H1 (cell line): ENCODE measurements at regions not wholly inside any gene's neighbourhood (a gene's known extent, or its start where the extent isn't known, plus 50 kb on each side); places are given as distances from the start of the nearest gene placed in this dataset.

Source experiments
- CTCF ChIA-PET: fragments of 300-600 bp; sonication (Branson Sonifier 250); formaldehyde crosslinking; loops from one replicate; lab custom pipeline; 2021; ENCODE audit not compliant: partially characterized antibody; lab: Charles Lee
- POLR2A ChIA-PET: fragments of 300-600 bp; sonication (Branson Sonifier 250); formaldehyde crosslinking; loops from one replicate; lab custom pipeline; 2021; ENCODE audit warnings: inconsistent platforms; ENCODE audit not compliant: partially characterized antibody; lab: Charles Lee
- DNase-seq, 2 experiments: peaks; one replicate each; pipeline versions ENCODE4 v3.0.0 to v3.0.0-alpha.2; 2010 to 2022; ENCODE audit warnings: low spot score in 2 of 2, low read depth in 1 of 2, mixed read lengths in 1 of 2
- FAIRE-seq: peaks from 2 replicates; lab custom pipeline; 2011; peaks lifted over from hg19 to GRCh38; lab: Jason Lieb, UNC
- H2AFZ ChIP-seq: 2 replicates; pipeline ENCODE4 v1.8.1; 2012; ENCODE audit warnings: low read length, inconsistent platforms
- H2AK5ac ChIP-seq: 2 replicates; pipeline ENCODE4 v1.6.1; 2013; ENCODE audit warnings: low read depth, low read length
- H2BK120ac ChIP-seq: replicated peaks from 2 replicates; pipeline ENCODE3; 2013; ENCODE audit warnings: low read depth, low read length, inconsistent platforms
- H2BK12ac ChIP-seq: 2 replicates; pipeline ENCODE4 v1.6.1; 2013; ENCODE audit warnings: low read depth, low read length
- H2BK15ac ChIP-seq: 2 replicates; pipeline ENCODE4 v1.6.1; 2013; ENCODE audit warnings: low read length
- H2BK20ac ChIP-seq: 2 replicates; pipeline ENCODE4 v1.6.1; 2013; ENCODE audit warnings: low read length
- H2BK5ac ChIP-seq: 2 replicates; pipeline ENCODE4 v1.6.1; 2013; ENCODE audit warnings: low read depth, low read length
- H3K14ac ChIP-seq: 2 replicates; pipeline ENCODE4 v1.6.1; 2013; ENCODE audit warnings: inconsistent platforms; ENCODE audit not compliant: insufficient read length
- H3K18ac ChIP-seq: 2 replicates; pipeline ENCODE4 v1.6.1; 2013; ENCODE audit warnings: low read length; ENCODE audit errors: extremely low read depth
- H3K23ac ChIP-seq: 2 replicates; pipeline ENCODE4 v1.6.1; 2013; ENCODE audit warnings: inconsistent platforms; ENCODE audit not compliant: insufficient read length
- H3K23me2 ChIP-seq: 2 replicates; pipeline ENCODE4 v1.6.1; 2013; ENCODE audit warnings: low read depth, low read length
- H3K27ac ChIP-seq: 2 replicates; pipeline ENCODE4 v1.6.1; 2011; ENCODE audit warnings: low read depth, low read length, inconsistent platforms
- H3K27me3 ChIP-seq, 4 experiments: replicated peaks in 1 of 4; 1 replicate in 1 of 4; 2 replicates in 3 of 4; pipeline versions ENCODE4 v1.6.1 to v1.8.1; 2011 to 2013; ENCODE audit warnings: low read length in 3 of 4, mild to moderate bottlenecking in 3 of 4, inconsistent platforms in 2 of 4, mixed read lengths in 2 of 4, moderate library complexity in 1 of 4; ENCODE audit not compliant: control insufficient read depth in 3 of 4, insufficient read depth in 3 of 4; ENCODE audit errors: extremely low read depth in 1 of 4
- H3K36me3 ChIP-seq, 4 experiments: 2 replicates each; pipeline versions ENCODE4 v1.6.1 to v1.8.1; 2011 to 2013; ENCODE audit warnings: mild to moderate bottlenecking in 4 of 4, low read length in 3 of 4, moderate library complexity in 2 of 4, control low read depth in 1 of 4, inconsistent platforms in 1 of 4; ENCODE audit not compliant: insufficient read depth in 4 of 4, control insufficient read depth in 2 of 4
- H3K4ac ChIP-seq: replicated peaks from 2 replicates; pipeline ENCODE3; 2013; ENCODE audit warnings: low read length, low read depth, mixed read lengths, inconsistent platforms; ENCODE audit not compliant: insufficient read length
- H3K4me1 ChIP-seq, 4 experiments: replicated peaks in 1 of 4; 1 replicate in 1 of 4; 2 replicates in 3 of 4; pipeline versions ENCODE4 v1.6.1 to v1.8.1; 2011 to 2013; ENCODE audit warnings: low read length in 3 of 4, inconsistent platforms in 2 of 4, mixed read lengths in 1 of 4; ENCODE audit not compliant: insufficient read depth in 4 of 4, control insufficient read depth in 3 of 4
- H3K4me2 ChIP-seq, 2 experiments: 2 replicates each; pipeline versions ENCODE4 v1.6.1 to v1.8.1; 2011 to 2013; ENCODE audit warnings: low read depth in 2 of 2, low read length in 2 of 2, control low read depth in 1 of 2, inconsistent platforms in 1 of 2, mild to moderate bottlenecking in 1 of 2; ENCODE audit not compliant: insufficient read depth in 1 of 2
- H3K4me3 ChIP-seq, 4 experiments: fragments of 200-600, 300-600 bp in 1 of 4; sonication (generic), shearing (Covaris generic), sonication (Bioruptor Twin) in 1 of 4; 2 replicates each; pipeline versions ENCODE4 v1.5.1 to v1.8.1; 2011 to 2016; ENCODE audit warnings: low read length in 4 of 4, low read depth in 3 of 4, control low read depth in 2 of 4, inconsistent platforms in 2 of 4, mild to moderate bottlenecking in 2 of 4, mixed read lengths in 1 of 4, moderate library complexity in 1 of 4; ENCODE audit not compliant: insufficient read depth in 2 of 4; ENCODE audit errors: extremely low read depth in 1 of 4
- H3K56ac ChIP-seq: replicated peaks from 2 replicates; pipeline ENCODE3; 2013; ENCODE audit warnings: low read depth, mild to moderate bottlenecking, mixed read lengths, low read length, inconsistent platforms; ENCODE audit not compliant: insufficient read length
- H3K79me1 ChIP-seq: 2 replicates; pipeline ENCODE4 v1.6.1; 2013; ENCODE audit warnings: low read depth, low read length, control low read depth
- H3K79me2 ChIP-seq, 2 experiments: 2 replicates each; pipeline versions ENCODE4 v1.6.1 to v1.8.1; 2012 to 2013; ENCODE audit warnings: low read length in 2 of 2, mild to moderate bottlenecking in 2 of 2, inconsistent platforms in 1 of 2; ENCODE audit not compliant: insufficient read depth in 2 of 2, control insufficient read depth in 1 of 2
- H3K9ac ChIP-seq, 4 experiments: replicated peaks in 1 of 4; 1 replicate in 1 of 4; 2 replicates in 3 of 4; pipeline versions ENCODE4 v1.6.1 to v1.8.1; 2011 to 2013; ENCODE audit warnings: low read depth in 3 of 4, low read length in 3 of 4, control low read depth in 2 of 4, mild to moderate bottlenecking in 2 of 4, moderate library complexity in 2 of 4, inconsistent platforms in 1 of 4; ENCODE audit errors: extremely low read depth in 1 of 4
- H3K9me3 ChIP-seq, 2 experiments: 2 replicates each; pipeline versions ENCODE4 v1.6.1 to v1.8.1; 2012 to 2013; ENCODE audit warnings: mild to moderate bottlenecking in 2 of 2, moderate library complexity in 2 of 2, control low read depth in 1 of 2, inconsistent platforms in 1 of 2, low read depth in 1 of 2, low read length in 1 of 2, mixed read lengths in 1 of 2; ENCODE audit not compliant: insufficient read depth in 2 of 2
- H4K20me1 ChIP-seq, 2 experiments: replicated peaks in 1 of 2; 2 replicates each; pipeline versions ENCODE3 to v1.8.1; 2011 to 2013; ENCODE audit warnings: inconsistent platforms in 2 of 2, low read length in 2 of 2, mild to moderate bottlenecking in 1 of 2; ENCODE audit not compliant: insufficient read depth in 2 of 2, control insufficient read depth in 1 of 2
- H4K5ac ChIP-seq: 2 replicates; pipeline ENCODE4 v1.6.1; 2013; ENCODE audit warnings: low read length, low read depth, mixed read lengths, inconsistent platforms; ENCODE audit not compliant: insufficient read length
- H4K8ac ChIP-seq: 2 replicates; pipeline ENCODE4 v1.8.0; 2013; ENCODE audit warnings: mild to moderate bottlenecking, moderate library complexity, low read length, inconsistent platforms; ENCODE audit not compliant: insufficient read depth; ENCODE audit errors: extremely low read depth
- H4K91ac ChIP-seq: replicated peaks from 2 replicates; pipeline ENCODE3; 2013; ENCODE audit warnings: low read length, mixed read lengths, inconsistent platforms; ENCODE audit not compliant: insufficient read length
- EP300 ChIP-seq, 2 experiments: IDR thresholded peaks; 1 replicate in 1 of 2; 2 replicates in 1 of 2; pipeline ENCODE4 v1.6.1; 2011 to 2012; ENCODE audit warnings: low read depth in 2 of 2, low read length in 2 of 2, mild to moderate bottlenecking in 2 of 2, borderline replicate concordance in 1 of 2, inconsistent platforms in 1 of 2, moderate library complexity in 1 of 2
- FOSL1 ChIP-seq: IDR thresholded peaks from 2 replicates; pipeline ENCODE4 v1.6.1; 2011; ENCODE audit warnings: mild to moderate bottlenecking, low read depth, low read length, moderate library complexity; ENCODE audit not compliant: insufficient read depth
- GTF2F1 ChIP-seq: IDR thresholded peaks from 2 replicates; pipeline ENCODE4 v1.6.1; 2012; ENCODE audit warnings: low read depth, low read length, improper control_type of control experiment, borderline replicate concordance
- KDM5A ChIP-seq: fragments of 200-600 bp; IDR thresholded peaks from 2 replicates; pipeline ENCODE4 v1.7.1; 2012; ENCODE audit warnings: mild to moderate bottlenecking, low read length, inconsistent platforms, mixed read lengths
- POLR2AphosphoS5 ChIP-seq: IDR thresholded peaks from 2 replicates; pipeline ENCODE4 v1.6.1; 2011; ENCODE audit warnings: low read depth, low read length
- RAD21 ChIP-seq, 2 experiments: IDR thresholded peaks in 1 of 2; conservative IDR thresholded peaks in 1 of 2; 2 replicates each; pipeline ENCODE4 v1.6.1; 2011; ENCODE audit warnings: low read depth in 2 of 2, low read length in 2 of 2, improper control_type of control experiment in 1 of 2, inconsistent platforms in 1 of 2, mild to moderate bottlenecking in 1 of 2, moderate library complexity in 1 of 2
- RNF2 ChIP-seq: fragments of 200-900, 300-1000 bp; sonication (generic); IDR thresholded peaks from 2 replicates; pipeline ENCODE4 v1.7.1; 2016; ENCODE audit warnings: borderline replicate concordance, low read depth, mild to moderate bottlenecking, antibody characterized with exemption, low read length; ENCODE audit not compliant: poor library complexity, severe bottlenecking; ENCODE audit errors: missing control alignments
- SAP30 ChIP-seq: fragments of 300-600 bp; sonication (generic); IDR thresholded peaks from 2 replicates; pipeline ENCODE4 v1.7.1; 2012; ENCODE audit warnings: low read length, moderate library complexity, mild to moderate bottlenecking, inconsistent platforms; ENCODE audit not compliant: insufficient read depth, insufficient replicate concordance
- YY1 ChIP-seq: IDR thresholded peaks from 2 replicates; pipeline ENCODE4 v1.6.1; 2011; ENCODE audit warnings: low read depth, mild to moderate bottlenecking, low read length
- WGBS, 2 experiments: shearing (Covaris generic) in 1 of 2; methylation state at CpG; one replicate each; pipeline versions ENCODE4 v1.1.6 to v1.1.7; 2013 to 2015; ENCODE audit warnings: low lambda C conversion rate in 2 of 2, mixed read lengths in 2 of 2, inconsistent platforms in 1 of 2, low coverage in 1 of 2, missing lambda C conversion rate in 1 of 2; ENCODE audit not compliant: insufficient replicate concordance in 2 of 2, insufficient coverage in 1 of 2, insufficient read length in 1 of 2; ENCODE audit errors: extremely low coverage in 1 of 2, missing lambda C conversion rate in 1 of 2; 5-methylcytosine and 5-hydroxymethylcytosine counted together
- TF ChIP-seq, protein P1 (sequence below): IDR thresholded peaks from 2 replicates; pipeline ENCODE4 v1.6.1; 2011; ENCODE audit warnings: low read depth, mild to moderate bottlenecking, low read length; ENCODE audit not compliant: insufficient read depth
- TF ChIP-seq, protein P2 (sequence below): IDR thresholded peaks from 2 replicates; pipeline ENCODE4 v1.6.1; 2012; ENCODE audit warnings: inconsistent platforms

DNA sequence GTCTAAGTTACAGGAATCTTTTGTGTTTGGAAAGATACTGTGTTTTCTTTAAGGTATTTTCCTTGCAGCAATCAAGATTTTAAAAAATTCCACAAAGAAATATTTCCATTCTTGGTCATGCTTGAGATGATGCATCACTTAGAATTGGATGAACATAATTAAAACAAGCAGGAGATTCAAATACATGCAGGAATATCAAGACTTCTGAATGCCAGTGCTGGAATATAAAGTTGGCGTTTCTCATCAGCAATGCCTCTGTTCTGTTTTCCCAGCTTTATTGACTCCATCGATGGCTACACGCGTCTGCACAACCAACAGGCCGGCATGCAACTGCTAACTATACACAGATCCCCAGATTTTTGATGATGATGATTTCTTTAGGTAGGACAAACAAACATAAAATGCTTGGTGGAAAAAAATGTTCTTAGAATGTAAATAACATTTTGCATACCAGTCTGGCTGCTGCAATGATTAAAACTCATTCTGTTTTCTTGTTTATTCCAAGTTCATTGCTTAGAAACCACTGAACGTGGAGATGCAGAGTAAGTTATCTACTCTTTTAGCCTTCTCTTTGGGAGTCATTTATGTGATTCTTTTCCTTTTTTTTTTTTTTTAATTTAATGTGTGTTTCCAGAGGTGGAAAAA is 91.3 kb upstream of the FAM171A1 start:
- no peak overlapping the region for H3K4me2 ChIP-seq
- no peak overlapping the region for H2BK20ac ChIP-seq
- no peak overlapping the region for H2BK15ac ChIP-seq
- CTCF ChIA-PET, result interaction anchor here (0.7 to 1.1 kb wide), 3 partner anchors 122 to 277 kb away, joined by 3 to 4 read pairs (median 3); no protein-coding TSS in a partner anchor
- FAIRE-seq, result no peak
- POLR2A ChIA-PET, result no interaction called here
- no peaks in the 10 kb centered on the region for H3K36me3 ChIP-seq
- H2BK5ac ChIP-seq, result no peak overlapping the region
- H4K20me1 ChIP-seq, result no peaks in the 10 kb centered on the region
- peaks cover 0 to 8% (median 1%) of the 10 kb centered on the region in 4 experiments; a peak in 3 of 7 replicates for H3K27me3 ChIP-seq
- no peak overlapping the region for H2BK120ac ChIP-seq
- H2BK12ac ChIP-seq, result no peak overlapping the region
- H3K14ac ChIP-seq, result no peak overlapping the region
- no peaks in the 10 kb centered on the region for H3K9me3 ChIP-seq
- no peak overlapping the region for H3K18ac ChIP-seq
- H4K91ac ChIP-seq, result no peak overlapping the region
- no peak overlapping the region for H4K8ac ChIP-seq
- no peak overlapping the region for H3K23ac ChIP-seq
- H2AFZ ChIP-seq, result no peak overlapping the region
- WGBS, 2 experiments, result 88% methylated on average over 6 of the region's 6 CpGs; no CpG with 5 or more reads in 1 of the 2 experiments
- H3K79me2 ChIP-seq, result no peaks in the 10 kb centered on the region
- no peak overlapping the region for H4K5ac ChIP-seq
- no peak overlapping the region for H3K4ac ChIP-seq
- no peak overlapping the region for H3K27ac ChIP-seq
- no peak overlapping the region for H3K56ac ChIP-seq
- no peak overlapping the region for H3K4me3 ChIP-seq
- H2AK5ac ChIP-seq, result no peak overlapping the region
- H3K9ac ChIP-seq, result no peak overlapping the region
- no peaks in the 10 kb centered on the region for H3K4me1 ChIP-seq
- no peak for DNase-seq
- H3K23me2 ChIP-seq, result no peaks in the 10 kb centered on the region
- no peaks in the 10 kb centered on the region for H3K79me1 ChIP-seq
- TF ChIP-seq GTF2F1 (no peak), YY1 (no peak), FOSL1 (no peak), SAP30 (no peak), RNF2 (no peak), EP300 (IDR thresholded peaks at IDR 0.05; ENCODE audit: borderline replicate concordance in 1 of 2, low read depth in 2 of 2, low read length in 2 of 2) (no peak), POLR2AphosphoS5 (no peak), RAD21 (IDR thresholded peaks at IDR 0.05 in 1 of 2, conservative IDR thresholded peaks at IDR 0.05 in 1 of 2; ENCODE audit: low read depth in 2 of 2, low read length in 2 of 2) (no peak), KDM5A (no peak)
- TF ChIP-seq, protein P1, sequence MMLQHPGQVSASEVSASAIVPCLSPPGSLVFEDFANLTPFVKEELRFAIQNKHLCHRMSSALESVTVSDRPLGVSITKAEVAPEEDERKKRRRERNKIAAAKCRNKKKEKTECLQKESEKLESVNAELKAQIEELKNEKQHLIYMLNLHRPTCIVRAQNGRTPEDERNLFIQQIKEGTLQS, result no peak
- TF ChIP-seq, protein P2, sequence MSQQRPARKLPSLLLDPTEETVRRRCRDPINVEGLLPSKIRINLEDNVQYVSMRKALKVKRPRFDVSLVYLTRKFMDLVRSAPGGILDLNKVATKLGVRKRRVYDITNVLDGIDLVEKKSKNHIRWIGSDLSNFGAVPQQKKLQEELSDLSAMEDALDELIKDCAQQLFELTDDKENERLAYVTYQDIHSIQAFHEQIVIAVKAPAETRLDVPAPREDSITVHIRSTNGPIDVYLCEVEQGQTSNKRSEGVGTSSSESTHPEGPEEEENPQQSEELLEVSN, result no peak
